ENCODE measurements at regions not wholly inside any gene's neighbourhood (a gene's known extent, or its start where the extent isn't known, plus 50 kb on each side); places are given as distances from the start of the nearest gene placed in this dataset.

DNA sequence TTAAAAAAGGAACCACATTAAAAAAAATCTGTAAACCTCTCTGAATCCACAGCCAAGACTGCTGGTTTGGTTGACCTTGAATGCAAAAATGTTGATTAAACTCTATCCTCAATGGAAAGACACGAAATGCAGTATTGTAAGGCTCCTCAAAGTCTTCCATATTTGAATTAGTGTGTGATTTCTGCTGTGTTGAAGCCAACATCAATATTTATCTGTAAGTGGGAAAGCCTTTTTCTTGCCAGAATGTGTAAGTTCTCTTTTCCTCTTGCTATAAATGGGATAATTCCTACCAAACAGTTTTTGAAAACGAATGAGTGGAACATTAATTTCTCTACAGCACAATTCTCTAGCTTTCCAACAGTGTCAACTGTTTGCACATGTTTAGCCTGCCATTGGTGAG is 422.1 kb upstream of the TNC start:
- H3K27me3 Mint-ChIP-seq (ENCODE audit: low read depth), result no peaks in the 10 kb centered on the region
- Histone ChIP-seq H2BK12ac (ENCODE audit: insufficient read length, low read depth, low read length) (no peak overlapping the region), H2AK5ac (ENCODE audit: insufficient read length, low read length) (no peak overlapping the region), H4K5ac (ENCODE audit: insufficient read length, low read depth, low read length) (no peak overlapping the region), H2BK120ac (ENCODE audit: low read depth, low read length, poor library complexity, severe bottlenecking) (no peak overlapping the region), H3T11ph (ENCODE audit: low read length) (no peak overlapping the region), H3K18ac (ENCODE audit: insufficient read length, low read depth, low read length) (no peak overlapping the region), H4K20me1 (ENCODE audit: control insufficient read depth, insufficient read depth, insufficient read length) (no peaks in the 10 kb centered on the region), H2BK15ac (ENCODE audit: low read depth, low read length) (no peak overlapping the region), H3K56ac (ENCODE audit: insufficient read length, low read depth, low read length) (no peak overlapping the region), H2BK5ac (ENCODE audit: insufficient read length, low read length) (no peak overlapping the region), H3K4me1 (ENCODE audit: insufficient read depth, low read length) (no peaks in the 10 kb centered on the region), H3K4ac (ENCODE audit: low read depth, low read length) (no peak overlapping the region), H3K27me3 (ENCODE audit: insufficient read depth, low read length) (no peaks in the 10 kb centered on the region), H3K23me2 (ENCODE audit: insufficient read length, low read depth, low read length, poor library complexity, severe bottlenecking) (no peaks in the 10 kb centered on the region), H3K9ac (ENCODE audit: extremely low read depth, insufficient read length, low read length) (no peak overlapping the region), H3K14ac (ENCODE audit: insufficient read depth, low read length) (no peak overlapping the region), H4K8ac (replicated peaks; ENCODE audit: insufficient read length, low read depth, low read length) (no peak overlapping the region), H3K79me2 (ENCODE audit: insufficient read depth, low read length) (no peaks in the 10 kb centered on the region), H3K23ac (ENCODE audit: insufficient read length, low read depth, low read length) (no peak overlapping the region), H4K91ac (ENCODE audit: insufficient read length, low read depth, low read length) (no peak overlapping the region), H2BK20ac (ENCODE audit: low read depth, low read length, poor library complexity, severe bottlenecking) (no peak overlapping the region), H2AFZ (ENCODE audit: low read length) (no peak overlapping the region), H3K9me3 (ENCODE audit: control insufficient read depth, low read depth, low read length) (no peaks in the 10 kb centered on the region), H3K27ac (ENCODE audit: insufficient read length, low read depth, low read length) (no peak overlapping the region), H3K4me2 (ENCODE audit: insufficient read depth, insufficient read length, low read length) (no peak overlapping the region), H3K79me1 (ENCODE audit: insufficient read depth, low read depth, low read length, poor library complexity, severe bottlenecking) (no peaks in the 10 kb centered on the region)
- no CpG with 5 or more reads among the region's 2 CpGs for WGBS (ENCODE audit: extremely low coverage, insufficient read length, low lambda C conversion rate)
- H3K9me3 Mint-ChIP-seq, result no peaks in the 10 kb centered on the region
- H3K4me3 Mint-ChIP-seq, result no peak overlapping the region
- H3K36me3 Mint-ChIP-seq (ENCODE audit: insufficient read depth in 1 of 3, low read depth in 3 of 3), result no peaks in the 10 kb centered on the region
- no peak for TF ChIP-seq CTCF (conservative IDR thresholded peaks at IDR 0.05)
- no peak for DNase-seq
- H3K27ac Mint-ChIP-seq, result no peak overlapping the region
- no peaks in the 10 kb centered on the region for H3K4me1 Mint-ChIP-seq
